ENCODE measurements at regions not wholly inside any gene's neighbourhood (a gene's known extent, or its start where the extent isn't known, plus 50 kb on each side); places are given as distances from the start of the nearest gene placed in this dataset.

DNA sequence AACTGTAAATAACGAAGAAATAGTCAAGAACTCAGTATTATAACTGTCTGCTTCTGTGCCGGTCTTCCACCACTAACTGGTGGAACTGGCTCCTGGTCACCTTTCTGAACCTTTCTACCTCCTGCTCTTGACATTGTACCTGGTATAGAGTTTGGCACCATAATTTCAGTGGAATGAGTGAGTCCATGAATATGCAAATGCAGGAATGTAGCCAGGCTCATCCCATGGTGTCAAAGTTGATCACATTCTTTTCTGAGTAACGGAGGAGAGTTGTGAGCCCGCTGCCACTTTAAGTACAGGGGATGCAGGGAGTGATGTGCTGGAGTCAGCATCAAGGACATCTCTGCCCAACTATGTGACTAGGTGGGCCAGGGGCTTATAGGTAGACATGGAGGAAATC is 207.9 kb upstream of the HS3ST1 start:
- no peak for TF ChIP-seq RAD21 (conservative IDR thresholded peaks at IDR 0.05 in 1 of 2, IDR thresholded peaks at IDR 0.05 in 1 of 2)
- TF ChIP-seq, protein P1, sequence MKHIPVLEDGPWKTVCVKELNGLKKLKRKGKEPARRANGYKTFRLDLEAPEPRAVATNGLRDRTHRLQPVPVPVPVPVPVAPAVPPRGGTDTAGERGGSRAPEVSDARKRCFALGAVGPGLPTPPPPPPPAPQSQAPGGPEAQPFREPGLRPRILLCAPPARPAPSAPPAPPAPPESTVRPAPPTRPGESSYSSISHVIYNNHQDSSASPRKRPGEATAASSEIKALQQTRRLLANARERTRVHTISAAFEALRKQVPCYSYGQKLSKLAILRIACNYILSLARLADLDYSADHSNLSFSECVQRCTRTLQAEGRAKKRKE (CRISPR knock-in tag; IDR thresholded peaks at IDR 0.05; ENCODE audit: low read depth) = no peak
- TF ChIP-seq, protein P2, sequence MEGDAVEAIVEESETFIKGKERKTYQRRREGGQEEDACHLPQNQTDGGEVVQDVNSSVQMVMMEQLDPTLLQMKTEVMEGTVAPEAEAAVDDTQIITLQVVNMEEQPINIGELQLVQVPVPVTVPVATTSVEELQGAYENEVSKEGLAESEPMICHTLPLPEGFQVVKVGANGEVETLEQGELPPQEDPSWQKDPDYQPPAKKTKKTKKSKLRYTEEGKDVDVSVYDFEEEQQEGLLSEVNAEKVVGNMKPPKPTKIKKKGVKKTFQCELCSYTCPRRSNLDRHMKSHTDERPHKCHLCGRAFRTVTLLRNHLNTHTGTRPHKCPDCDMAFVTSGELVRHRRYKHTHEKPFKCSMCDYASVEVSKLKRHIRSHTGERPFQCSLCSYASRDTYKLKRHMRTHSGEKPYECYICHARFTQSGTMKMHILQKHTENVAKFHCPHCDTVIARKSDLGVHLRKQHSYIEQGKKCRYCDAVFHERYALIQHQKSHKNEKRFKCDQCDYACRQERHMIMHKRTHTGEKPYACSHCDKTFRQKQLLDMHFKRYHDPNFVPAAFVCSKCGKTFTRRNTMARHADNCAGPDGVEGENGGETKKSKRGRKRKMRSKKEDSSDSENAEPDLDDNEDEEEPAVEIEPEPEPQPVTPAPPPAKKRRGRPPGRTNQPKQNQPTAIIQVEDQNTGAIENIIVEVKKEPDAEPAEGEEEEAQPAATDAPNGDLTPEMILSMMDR (IDR thresholded peaks at IDR 0.05) = no peak
- TF ChIP-seq, protein P3, sequence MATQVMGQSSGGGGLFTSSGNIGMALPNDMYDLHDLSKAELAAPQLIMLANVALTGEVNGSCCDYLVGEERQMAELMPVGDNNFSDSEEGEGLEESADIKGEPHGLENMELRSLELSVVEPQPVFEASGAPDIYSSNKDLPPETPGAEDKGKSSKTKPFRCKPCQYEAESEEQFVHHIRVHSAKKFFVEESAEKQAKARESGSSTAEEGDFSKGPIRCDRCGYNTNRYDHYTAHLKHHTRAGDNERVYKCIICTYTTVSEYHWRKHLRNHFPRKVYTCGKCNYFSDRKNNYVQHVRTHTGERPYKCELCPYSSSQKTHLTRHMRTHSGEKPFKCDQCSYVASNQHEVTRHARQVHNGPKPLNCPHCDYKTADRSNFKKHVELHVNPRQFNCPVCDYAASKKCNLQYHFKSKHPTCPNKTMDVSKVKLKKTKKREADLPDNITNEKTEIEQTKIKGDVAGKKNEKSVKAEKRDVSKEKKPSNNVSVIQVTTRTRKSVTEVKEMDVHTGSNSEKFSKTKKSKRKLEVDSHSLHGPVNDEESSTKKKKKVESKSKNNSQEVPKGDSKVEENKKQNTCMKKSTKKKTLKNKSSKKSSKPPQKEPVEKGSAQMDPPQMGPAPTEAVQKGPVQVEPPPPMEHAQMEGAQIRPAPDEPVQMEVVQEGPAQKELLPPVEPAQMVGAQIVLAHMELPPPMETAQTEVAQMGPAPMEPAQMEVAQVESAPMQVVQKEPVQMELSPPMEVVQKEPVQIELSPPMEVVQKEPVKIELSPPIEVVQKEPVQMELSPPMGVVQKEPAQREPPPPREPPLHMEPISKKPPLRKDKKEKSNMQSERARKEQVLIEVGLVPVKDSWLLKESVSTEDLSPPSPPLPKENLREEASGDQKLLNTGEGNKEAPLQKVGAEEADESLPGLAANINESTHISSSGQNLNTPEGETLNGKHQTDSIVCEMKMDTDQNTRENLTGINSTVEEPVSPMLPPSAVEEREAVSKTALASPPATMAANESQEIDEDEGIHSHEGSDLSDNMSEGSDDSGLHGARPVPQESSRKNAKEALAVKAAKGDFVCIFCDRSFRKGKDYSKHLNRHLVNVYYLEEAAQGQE (IDR thresholded peaks at IDR 0.05) = no peak
- TF ChIP-seq CHD2 (IDR thresholded peaks at IDR 0.05; ENCODE audit: low read length, partially characterized antibody) = no peak
- TF ChIP-seq RFX5 (IDR thresholded peaks at IDR 0.05) = no peak
- no peak for TF ChIP-seq ZNF302 (CRISPR knock-in tag; IDR thresholded peaks at IDR 0.05)
- TF ChIP-seq HDAC2 (IDR thresholded peaks at IDR 0.05) = no peak
- TF ChIP-seq POLR2A (IDR thresholded peaks at IDR 0.05; ENCODE audit: low read length) = no peak
- TF ChIP-seq TFCP2L1 (CRISPR knock-in tag; IDR thresholded peaks at IDR 0.05) = no peak
